ENCODE measurements at regions not wholly inside any gene's neighbourhood (a gene's known extent, or its start where the extent isn't known, plus 50 kb on each side); places are given as distances from the start of the nearest gene placed in this dataset.

DNA sequence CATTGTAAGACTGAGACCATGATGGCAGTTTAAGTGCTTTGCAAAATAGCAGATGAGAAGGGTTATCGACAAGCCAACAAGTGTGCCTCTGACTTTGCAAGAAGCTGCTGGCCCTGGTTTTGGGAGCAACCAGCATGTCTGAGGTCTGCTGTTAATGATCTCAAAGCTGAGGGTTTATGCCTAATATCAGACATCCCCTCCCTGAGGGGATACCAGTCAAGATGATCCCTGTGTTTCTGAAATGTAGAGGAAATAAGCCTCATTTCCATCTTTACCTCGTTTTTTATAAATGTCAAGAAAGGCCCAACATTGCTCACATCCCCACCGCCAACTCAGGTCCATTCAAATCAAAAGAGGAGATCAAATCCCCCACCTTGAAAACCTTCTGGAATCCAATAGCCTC lies 120.6 kb downstream of the MYCN start:
- no peak overlapping the region for H3K9ac ChIP-seq (ENCODE audit: low read length)
- no peak for TF ChIP-seq SMC3 (conservative IDR thresholded peaks at IDR 0.05; ENCODE audit: poor library complexity)
- TF ChIP-seq RAD21 (conservative IDR thresholded peaks at IDR 0.05), result no peak

DNA sequence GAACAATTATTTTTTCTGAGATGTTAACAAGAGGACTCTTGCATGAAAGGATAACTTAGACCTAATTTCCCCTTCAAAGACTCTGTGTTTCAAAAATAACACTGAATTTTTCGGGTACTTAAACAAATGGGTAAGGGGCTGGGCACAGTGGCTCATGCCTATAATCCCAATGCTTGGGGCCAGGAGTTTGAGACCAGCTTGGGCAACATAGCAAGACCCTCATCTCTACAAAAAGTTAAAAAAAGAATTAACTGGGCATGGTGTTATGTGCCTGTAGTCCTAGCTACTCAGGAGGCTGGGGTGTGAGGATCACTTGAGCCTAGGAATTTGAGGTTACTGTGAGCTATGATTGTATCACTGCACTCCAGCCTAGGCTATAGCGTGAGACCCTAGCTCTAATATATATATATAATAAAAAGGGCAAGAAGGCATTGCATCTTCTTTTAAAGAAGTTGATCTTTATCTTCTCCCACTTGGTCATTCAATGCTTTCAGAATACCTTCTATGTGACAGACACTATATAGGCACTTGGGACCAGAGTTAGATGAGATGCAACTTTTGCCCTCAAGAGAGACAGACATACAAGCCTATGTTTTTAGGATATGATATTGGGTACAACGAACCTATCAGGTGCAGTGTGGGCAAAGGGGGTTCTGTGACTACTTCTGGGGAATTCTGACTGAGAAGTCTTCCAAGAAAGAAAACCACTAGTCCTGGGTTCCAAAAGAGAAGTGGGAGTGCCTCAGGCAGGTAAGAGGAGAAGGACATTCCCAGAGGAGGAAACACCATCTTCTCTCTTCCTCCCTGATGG lies 120.0 kb downstream of the MYCN start:
- Histone ChIP-seq H3K9me3 (ENCODE audit: low read length) (no peaks in the 10 kb centered on the region), H3K9me2 (ENCODE audit: insufficient read depth, low read length) (no peaks in the 10 kb centered on the region), H3K36me3 (ENCODE audit: insufficient read depth, low read length) (no peaks in the 10 kb centered on the region), H3K4me3 (ENCODE audit: low read length) (no peak overlapping the region), H3K27ac (ENCODE audit: low read length) (no peak overlapping the region), H2AFZ (ENCODE audit: low read depth, low read length) (no peak overlapping the region), H3K9ac (ENCODE audit: low read length) (no peak overlapping the region), H3K4me2 (ENCODE audit: low read length) (no peak overlapping the region), H3K27me3 (ENCODE audit: insufficient read depth, low read depth, low read length) (no peaks in the 10 kb centered on the region), H3F3A (ENCODE audit: insufficient read depth, low read length, poor library complexity, severe bottlenecking) (no peaks in the 10 kb centered on the region), H4K20me1 (ENCODE audit: insufficient read depth) (no peaks in the 10 kb centered on the region), H3K79me2 (replicated peaks; ENCODE audit: insufficient read depth, low read length) (no peaks in the 10 kb centered on the region)
- TF ChIP-seq RAD21 (conservative IDR thresholded peaks at IDR 0.05), result no peak

More for the DNA sequence above, 120.6 kb downstream of the MYCN start:
- Histone ChIP-seq H2AFZ (ENCODE audit: low read depth, low read length) (no peak overlapping the region), H3K9me3 (ENCODE audit: low read length) (no peaks in the 10 kb centered on the region), H3K79me2 (replicated peaks; ENCODE audit: insufficient read depth, low read length) (no peaks in the 10 kb centered on the region), H3K9me2 (ENCODE audit: insufficient read depth, low read length) (no peaks in the 10 kb centered on the region), H3K4me3 (ENCODE audit: low read length) (no peak overlapping the region), H3K4me2 (ENCODE audit: low read length) (no peak overlapping the region), H3K27ac (ENCODE audit: low read length) (no peak overlapping the region), H4K20me1 (ENCODE audit: insufficient read depth) (no peaks in the 10 kb centered on the region), H3K36me3 (ENCODE audit: insufficient read depth, low read length) (no peaks in the 10 kb centered on the region), H3K27me3 (ENCODE audit: insufficient read depth, low read depth, low read length) (no peaks in the 10 kb centered on the region), H3F3A (ENCODE audit: insufficient read depth, low read length, poor library complexity, severe bottlenecking) (no peaks in the 10 kb centered on the region)

DNA sequence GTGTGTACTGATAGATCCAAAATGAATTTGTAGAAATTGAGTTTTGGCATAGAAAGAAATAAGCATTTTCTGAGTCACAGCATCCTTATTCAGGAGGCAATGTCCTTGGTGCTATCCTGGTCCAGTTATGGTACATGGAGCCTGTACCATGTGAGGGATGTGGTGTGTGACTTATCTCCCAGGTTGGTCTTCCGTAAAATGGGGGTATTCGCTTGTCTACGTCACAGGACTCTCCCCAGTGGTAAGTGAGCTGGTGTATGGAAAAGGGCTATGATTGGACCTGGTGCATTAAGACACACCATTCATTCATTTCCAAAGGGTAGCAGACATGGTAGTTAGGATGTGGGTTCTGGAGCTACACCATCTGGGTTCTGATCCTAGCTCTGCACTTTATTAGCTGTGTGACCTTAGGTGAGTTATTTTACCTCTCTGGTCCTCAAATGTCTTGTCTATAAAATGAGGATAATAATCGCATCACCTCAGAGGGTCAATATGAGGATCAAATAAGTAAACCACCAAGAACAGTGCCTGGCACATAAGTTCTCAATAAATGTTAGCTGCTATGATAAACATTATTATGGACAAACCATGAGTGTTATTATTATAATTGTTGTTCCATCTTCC lies 119.2 kb downstream of the MYCN start:
- no peak for TF ChIP-seq RAD21 (conservative IDR thresholded peaks at IDR 0.05)
- no peak overlapping the region for H2AFZ ChIP-seq (ENCODE audit: low read depth, low read length)
- no peaks in the 10 kb centered on the region for H3K79me2 ChIP-seq (replicated peaks; ENCODE audit: insufficient read depth, low read length)
- H3F3A ChIP-seq (ENCODE audit: insufficient read depth, low read length, poor library complexity, severe bottlenecking), result no peaks in the 10 kb centered on the region
- no peak overlapping the region for H3K4me3 ChIP-seq (ENCODE audit: low read length)
- no peaks in the 10 kb centered on the region for H3K9me2 ChIP-seq (ENCODE audit: insufficient read depth, low read length)
- no peak overlapping the region for H3K9ac ChIP-seq (ENCODE audit: low read length)
- H3K27me3 ChIP-seq (ENCODE audit: insufficient read depth, low read depth, low read length), result no peaks in the 10 kb centered on the region
- no peaks in the 10 kb centered on the region for H4K20me1 ChIP-seq (ENCODE audit: insufficient read depth)
- no peaks in the 10 kb centered on the region for H3K36me3 ChIP-seq (ENCODE audit: insufficient read depth, low read length)
- no peaks in the 10 kb centered on the region for H3K9me3 ChIP-seq (ENCODE audit: low read length)
- H3K27ac ChIP-seq (ENCODE audit: low read length), result no peak overlapping the region
- H3K4me2 ChIP-seq (ENCODE audit: low read length), result no peak overlapping the region

DNA sequence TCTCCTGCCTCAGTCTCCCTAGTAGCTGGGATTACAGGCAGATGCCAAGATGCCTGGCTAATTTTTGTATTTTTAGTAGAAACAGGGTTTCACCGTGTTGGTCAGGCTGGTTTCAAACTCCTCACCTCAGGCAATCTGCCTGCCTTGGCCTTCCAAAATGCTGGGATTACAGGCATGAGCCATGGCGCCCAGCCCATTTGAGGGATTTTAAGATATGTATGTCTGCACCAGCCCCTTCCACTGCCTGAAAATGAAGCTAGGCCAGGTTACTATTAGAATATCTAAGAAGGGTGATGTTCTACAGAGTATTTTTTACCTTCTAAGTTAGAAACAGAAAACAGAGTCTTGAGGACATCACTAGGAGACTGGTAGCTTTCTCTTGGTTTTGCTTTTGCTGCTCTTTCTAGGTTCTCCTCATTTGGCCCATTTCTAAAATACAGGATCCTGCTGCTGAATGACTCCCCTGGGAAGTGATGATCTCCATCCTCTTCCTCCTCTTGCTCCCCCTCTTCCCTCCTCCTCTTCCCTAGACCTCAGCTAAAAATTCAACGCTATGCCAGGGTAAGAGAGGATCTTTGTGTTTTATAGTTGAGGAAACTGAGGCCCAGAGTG lies 118.5 kb downstream of the MYCN start:
- Histone ChIP-seq H3K4me3 (ENCODE audit: low read length) (no peak overlapping the region), H3K9me3 (ENCODE audit: low read length) (no peaks in the 10 kb centered on the region), H3K27ac (ENCODE audit: low read length) (no peak overlapping the region), H3K36me3 (ENCODE audit: insufficient read depth, low read length) (no peaks in the 10 kb centered on the region), H3F3A (ENCODE audit: insufficient read depth, low read length, poor library complexity, severe bottlenecking) (no peaks in the 10 kb centered on the region), H3K79me2 (replicated peaks; ENCODE audit: insufficient read depth, low read length) (no peaks in the 10 kb centered on the region), H2AFZ (ENCODE audit: low read depth, low read length) (no peak overlapping the region), H3K9ac (ENCODE audit: low read length) (no peak overlapping the region), H3K27me3 (ENCODE audit: insufficient read depth, low read depth, low read length) (no peaks in the 10 kb centered on the region), H3K9me2 (ENCODE audit: insufficient read depth, low read length) (no peaks in the 10 kb centered on the region), H4K20me1 (ENCODE audit: insufficient read depth) (no peaks in the 10 kb centered on the region), H3K4me2 (ENCODE audit: low read length) (no peak overlapping the region)
- TF ChIP-seq EZH2 (IDR thresholded peaks at IDR 0.05; ENCODE audit: borderline replicate concordance, insufficient read depth, low read length, poor library complexity, severe bottlenecking) (no peak), RAD21 (conservative IDR thresholded peaks at IDR 0.05) (no peak), EP300 (conservative IDR thresholded peaks at IDR 0.05; ENCODE audit: poor library complexity, severe bottlenecking) (no peak)
- TF ChIP-seq, protein P1, sequence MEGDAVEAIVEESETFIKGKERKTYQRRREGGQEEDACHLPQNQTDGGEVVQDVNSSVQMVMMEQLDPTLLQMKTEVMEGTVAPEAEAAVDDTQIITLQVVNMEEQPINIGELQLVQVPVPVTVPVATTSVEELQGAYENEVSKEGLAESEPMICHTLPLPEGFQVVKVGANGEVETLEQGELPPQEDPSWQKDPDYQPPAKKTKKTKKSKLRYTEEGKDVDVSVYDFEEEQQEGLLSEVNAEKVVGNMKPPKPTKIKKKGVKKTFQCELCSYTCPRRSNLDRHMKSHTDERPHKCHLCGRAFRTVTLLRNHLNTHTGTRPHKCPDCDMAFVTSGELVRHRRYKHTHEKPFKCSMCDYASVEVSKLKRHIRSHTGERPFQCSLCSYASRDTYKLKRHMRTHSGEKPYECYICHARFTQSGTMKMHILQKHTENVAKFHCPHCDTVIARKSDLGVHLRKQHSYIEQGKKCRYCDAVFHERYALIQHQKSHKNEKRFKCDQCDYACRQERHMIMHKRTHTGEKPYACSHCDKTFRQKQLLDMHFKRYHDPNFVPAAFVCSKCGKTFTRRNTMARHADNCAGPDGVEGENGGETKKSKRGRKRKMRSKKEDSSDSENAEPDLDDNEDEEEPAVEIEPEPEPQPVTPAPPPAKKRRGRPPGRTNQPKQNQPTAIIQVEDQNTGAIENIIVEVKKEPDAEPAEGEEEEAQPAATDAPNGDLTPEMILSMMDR (IDR thresholded peaks at IDR 0.05; ENCODE audit: poor library complexity, severe bottlenecking), result no peak
